NB4 (cell line): ENCODE measurements at regions not wholly inside any gene's neighbourhood (a gene's known extent, or its start where the extent isn't known, plus 50 kb on each side); places are given as distances from the start of the nearest gene placed in this dataset.
"Not testable (repeated sequence)": the region's sequence is repeated elsewhere in the genome, so short reads cannot be mapped to it uniquely, and the experiment has no call there.

ENCODE experiments used
- DNase-seq: peaks from one replicate; pipeline ENCODE4 v3.0.0; 2010; ENCODE audit warnings: low read depth
- H3K4me3 ChIP-seq: one replicate; pipeline ENCODE4 v1.5.1; 2011; ENCODE audit warnings: mild to moderate bottlenecking, low read depth, low read length, moderate library complexity
- MYC ChIP-seq: IDR thresholded peaks from 2 replicates; pipeline ENCODE4 v1.6.1; 2011; ENCODE audit warnings: low read depth, low read length
- POLR2A ChIP-seq: IDR thresholded peaks from 2 replicates; pipeline ENCODE4 v1.6.1; 2011; ENCODE audit warnings: mild to moderate bottlenecking; ENCODE audit not compliant: insufficient read length; ENCODE audit errors: extremely low read depth
- TF ChIP-seq, protein P1 (sequence below): IDR thresholded peaks from one replicate; pipeline ENCODE4 v1.5.1; 2012; ENCODE audit warnings: low read depth, low read length
- TF ChIP-seq, protein P2 (sequence below): IDR thresholded peaks from 2 replicates; pipeline ENCODE4 v1.6.1; 2011; ENCODE audit warnings: low read depth, low read length

DNA sequence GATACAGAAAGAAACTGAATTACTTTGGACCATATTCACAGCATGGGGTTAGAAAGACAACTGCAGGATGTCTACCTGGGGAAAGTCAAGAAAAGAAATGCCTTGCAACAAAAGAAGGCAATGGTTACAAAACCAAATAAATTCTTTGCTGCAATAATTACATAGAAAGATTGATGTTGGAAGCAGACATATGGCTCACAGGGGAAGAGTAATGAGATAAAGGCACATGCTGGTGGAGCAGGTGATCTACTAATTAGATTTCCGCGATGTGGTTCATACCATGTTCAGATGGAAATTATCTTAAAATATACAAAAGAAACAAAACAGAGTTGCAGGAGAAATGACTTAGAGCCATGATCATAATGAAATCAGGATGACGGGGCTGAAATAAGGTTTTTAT is 718.8 kb upstream of the PKDCC start:
- DNase-seq = no peak
- no peak for TF ChIP-seq POLR2A
- H3K4me3 ChIP-seq = no peak overlapping the region

DNA sequence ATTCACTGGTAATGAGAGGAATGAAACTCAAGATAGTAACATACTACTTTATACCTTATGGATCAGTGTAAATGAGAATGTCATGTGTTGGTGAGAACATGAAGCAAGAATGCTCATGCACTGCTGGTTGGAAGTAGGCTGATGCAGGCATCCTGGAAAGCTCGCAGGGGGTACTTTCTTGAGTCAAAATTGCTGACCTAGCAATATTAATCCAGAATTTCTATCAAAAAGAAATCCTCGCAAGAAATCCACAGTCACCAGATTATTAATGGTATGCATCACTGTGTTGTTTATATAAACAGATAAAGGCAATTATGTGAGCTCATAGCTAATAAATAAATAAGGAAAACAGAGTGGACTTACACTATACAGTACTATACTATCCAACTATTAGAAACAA is 713.7 kb upstream of the PKDCC start:
- TF ChIP-seq POLR2A (no peak), MYC (no peak)
- TF ChIP-seq, protein P1, sequence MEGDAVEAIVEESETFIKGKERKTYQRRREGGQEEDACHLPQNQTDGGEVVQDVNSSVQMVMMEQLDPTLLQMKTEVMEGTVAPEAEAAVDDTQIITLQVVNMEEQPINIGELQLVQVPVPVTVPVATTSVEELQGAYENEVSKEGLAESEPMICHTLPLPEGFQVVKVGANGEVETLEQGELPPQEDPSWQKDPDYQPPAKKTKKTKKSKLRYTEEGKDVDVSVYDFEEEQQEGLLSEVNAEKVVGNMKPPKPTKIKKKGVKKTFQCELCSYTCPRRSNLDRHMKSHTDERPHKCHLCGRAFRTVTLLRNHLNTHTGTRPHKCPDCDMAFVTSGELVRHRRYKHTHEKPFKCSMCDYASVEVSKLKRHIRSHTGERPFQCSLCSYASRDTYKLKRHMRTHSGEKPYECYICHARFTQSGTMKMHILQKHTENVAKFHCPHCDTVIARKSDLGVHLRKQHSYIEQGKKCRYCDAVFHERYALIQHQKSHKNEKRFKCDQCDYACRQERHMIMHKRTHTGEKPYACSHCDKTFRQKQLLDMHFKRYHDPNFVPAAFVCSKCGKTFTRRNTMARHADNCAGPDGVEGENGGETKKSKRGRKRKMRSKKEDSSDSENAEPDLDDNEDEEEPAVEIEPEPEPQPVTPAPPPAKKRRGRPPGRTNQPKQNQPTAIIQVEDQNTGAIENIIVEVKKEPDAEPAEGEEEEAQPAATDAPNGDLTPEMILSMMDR = no peak
- TF ChIP-seq, protein P2, sequence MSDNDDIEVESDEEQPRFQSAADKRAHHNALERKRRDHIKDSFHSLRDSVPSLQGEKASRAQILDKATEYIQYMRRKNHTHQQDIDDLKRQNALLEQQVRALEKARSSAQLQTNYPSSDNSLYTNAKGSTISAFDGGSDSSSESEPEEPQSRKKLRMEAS = no peak
- H3K4me3 ChIP-seq = no peak overlapping the region
- DNase-seq = no peak

DNA sequence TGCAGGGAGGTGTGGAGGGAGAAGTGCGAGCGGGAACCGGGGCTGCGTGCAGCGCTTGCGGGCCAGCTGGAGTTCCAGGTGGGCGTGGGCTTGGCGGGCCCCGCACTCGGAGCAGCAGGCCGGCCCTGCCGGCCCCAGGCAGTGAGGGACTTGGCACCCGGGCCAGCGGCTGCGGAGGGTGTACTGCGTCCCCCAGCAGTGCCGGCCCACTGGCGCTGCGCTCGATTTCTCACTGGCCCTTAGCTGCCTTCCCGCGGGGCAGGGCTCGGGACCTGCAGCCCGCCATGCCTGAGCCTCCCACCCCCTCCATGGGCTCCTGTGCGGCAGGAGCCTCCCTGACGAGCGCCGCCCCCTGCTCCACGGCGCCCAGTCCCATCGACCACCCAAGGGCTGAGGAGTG is 712.2 kb upstream of the PKDCC start:
- H3K4me3 ChIP-seq, DNase-seq: not testable (repeated sequence)

DNA sequence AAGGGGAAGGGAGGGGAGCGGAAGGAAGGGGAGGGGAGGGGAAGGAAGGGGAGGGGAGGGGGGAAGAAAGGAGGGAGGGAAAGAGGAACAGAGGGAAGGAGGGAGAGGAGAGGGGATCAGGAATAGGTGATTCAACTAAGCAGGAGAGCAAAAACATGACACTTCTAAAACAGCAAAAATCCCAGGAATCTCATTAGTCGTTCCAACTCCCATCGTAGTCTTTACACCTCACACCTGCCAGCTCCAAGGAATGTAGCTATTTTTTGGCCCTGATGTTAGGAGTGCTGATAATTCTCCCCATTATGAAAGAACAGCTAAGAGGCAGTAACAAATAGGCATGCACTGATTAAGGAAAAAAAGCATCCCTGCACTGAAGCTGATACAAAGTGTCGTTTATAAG is 709.9 kb upstream of the PKDCC start:
- TF ChIP-seq MYC (no peak), POLR2A (no peak)
- no peak overlapping the region for H3K4me3 ChIP-seq

DNA sequence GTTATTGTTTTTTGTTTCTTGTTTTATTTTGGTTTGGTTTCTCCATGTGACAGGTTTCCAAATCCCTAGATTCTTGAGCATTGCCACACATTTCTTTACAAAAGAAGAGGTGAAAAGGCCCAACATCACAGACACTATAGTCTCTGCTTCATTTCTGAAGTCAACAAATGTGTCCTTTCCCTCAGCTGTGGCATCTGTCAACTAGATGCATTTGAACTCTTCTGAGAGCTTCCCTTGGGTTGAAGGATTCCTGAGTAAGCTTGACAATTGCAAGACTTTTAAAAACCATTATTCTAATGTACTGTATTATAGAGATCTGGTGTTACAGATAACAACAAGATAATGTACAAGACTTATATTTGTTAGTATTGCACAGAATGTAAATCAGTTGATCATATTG is 703.3 kb upstream of the PKDCC start:
- DNase-seq = no peak
- H3K4me3 ChIP-seq = no peak overlapping the region
- TF ChIP-seq, protein P1 = no peak
- no peak for TF ChIP-seq POLR2A
- TF ChIP-seq, protein P2 = no peak
- no peak for TF ChIP-seq MYC

More for the DNA sequence above, 709.9 kb upstream of the PKDCC start:
- DNase-seq = no peak

DNA sequence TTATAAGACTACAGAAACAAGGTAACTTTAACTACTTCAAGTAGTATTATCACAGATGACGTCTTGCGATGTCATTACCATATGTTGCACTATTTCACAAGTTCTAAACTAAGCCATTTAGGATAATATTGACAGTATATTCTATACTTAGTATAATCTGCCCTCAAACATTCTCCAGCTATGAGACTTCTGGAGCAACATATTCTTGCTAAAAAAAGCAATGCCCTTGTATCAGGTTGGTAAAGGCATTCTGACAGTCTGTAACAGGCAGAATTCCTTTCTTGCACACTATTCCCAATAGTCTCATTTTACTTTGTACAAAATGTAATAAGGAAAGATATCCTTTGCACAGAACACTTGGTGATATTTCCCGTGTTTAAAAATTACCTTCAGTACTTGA is 694.8 kb upstream of the PKDCC start:
- no peak for DNase-seq

DNA sequence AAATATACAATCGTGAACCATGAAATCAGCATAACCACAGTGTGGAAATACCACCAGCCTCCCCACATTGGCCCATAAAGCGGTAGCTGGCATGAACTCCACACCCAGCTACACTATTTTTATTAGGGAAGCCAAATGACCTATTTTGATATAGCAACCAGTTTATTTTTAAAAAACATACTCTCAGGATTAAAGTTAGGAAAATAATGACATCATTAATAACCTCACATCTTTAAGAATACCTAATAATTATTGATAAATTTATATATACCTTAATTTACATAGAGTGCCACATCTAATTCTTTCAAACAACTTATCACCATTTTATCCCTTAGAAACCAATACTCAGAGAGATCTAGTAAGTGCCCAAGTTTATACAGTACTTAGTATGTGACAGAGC is 692.0 kb upstream of the PKDCC start:
- DNase-seq = no peak
- H3K4me3 ChIP-seq = no peak overlapping the region
- TF ChIP-seq, protein P1 = no peak
- TF ChIP-seq POLR2A (no peak), MYC (no peak)
- TF ChIP-seq, protein P2 = no peak

More for the DNA sequence above, 694.8 kb upstream of the PKDCC start:
- no peak overlapping the region for H3K4me3 ChIP-seq
- TF ChIP-seq POLR2A = no peak
- TF ChIP-seq, protein P2 = no peak
- TF ChIP-seq, protein P1 = no peak
- TF ChIP-seq MYC = no peak

DNA sequence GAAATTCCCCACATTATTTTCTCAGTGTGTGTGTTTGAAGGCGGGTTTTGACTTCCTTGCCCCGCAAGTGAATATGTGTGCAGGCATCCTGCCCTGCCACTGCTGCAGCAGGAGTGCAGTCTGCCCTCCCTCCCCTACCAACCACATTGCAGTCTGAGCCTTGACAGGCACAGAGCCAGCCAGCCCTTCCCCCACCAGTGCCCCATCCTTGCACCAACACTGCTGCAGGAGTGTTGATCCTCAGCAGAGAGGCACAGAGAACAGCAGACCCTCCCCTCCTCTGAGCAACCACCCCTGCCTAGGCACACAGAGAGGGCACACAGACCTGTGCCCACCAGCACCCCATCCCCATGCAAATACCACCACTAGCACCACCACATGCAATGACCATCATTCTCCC is 683.0 kb upstream of the PKDCC start:
- no peak for TF ChIP-seq MYC
- TF ChIP-seq POLR2A = no peak
- TF ChIP-seq, protein P1 = no peak
- TF ChIP-seq, protein P2 = no peak
- no peak for DNase-seq
- no peak overlapping the region for H3K4me3 ChIP-seq
